ENCODE measurements at regions not wholly inside any gene's neighbourhood (a gene's known extent, or its start where the extent isn't known, plus 50 kb on each side); places are given as distances from the start of the nearest gene placed in this dataset.

- TF ChIP-seq CTCF (IDR thresholded peaks at IDR 0.05; ENCODE audit: low read depth, low read length, missing input control) = no peak
- no peak for TF ChIP-seq GABPA (IDR thresholded peaks at IDR 0.05 in 1 of 2, conservative IDR thresholded peaks at IDR 0.05 in 1 of 2)
Observed at GRCh38 chr9:126084008-126084407, 242.6 kb upstream of the MVB12B start.
